Heart right ventricle (tissue), 16 donors: ENCODE measurements at regions not wholly inside any gene's neighbourhood (a gene's known extent, or its start where the extent isn't known, plus 50 kb on each side); places are given as distances from the start of the nearest gene placed in this dataset.

Experiments used
- ATAC-seq, 8 donors: fragments of 200-7000 bp; cut with Tn5 transposase; one replicate each; pipeline ENCODE4 v1.9.1; 2020; ENCODE audit warnings: mild to moderate bottlenecking in 8 of 8, moderate library complexity in 8 of 8, moderate number of reproducible peaks in 1 of 8
- DNase-seq, 2 donors: peaks; one replicate each; pipeline ENCODE4 v3.0.0-alpha.2; 2020
- H3K27ac ChIP-seq, 10 donors: fragments of 200-600 bp; sonication (generic) in 2 of 10; one replicate each; pipeline versions ENCODE4 v1.5.0 to v1.8.0; 2020 to 2022; ENCODE audit warnings: mild to moderate bottlenecking in 3 of 10
- H3K27me3 ChIP-seq, 7 donors: fragments of 200-600 bp; one replicate each; pipeline ENCODE4 v1.8.0; 2021 to 2022; ENCODE audit warnings: mild to moderate bottlenecking in 2 of 7
- H3K36me3 ChIP-seq, 9 donors: fragments of 200-600 bp; sonication (generic) in 1 of 9; one replicate each; pipeline versions ENCODE4 v1.5.0 to v1.8.0; 2020 to 2022; ENCODE audit warnings: mild to moderate bottlenecking in 2 of 9
- H3K4me1 ChIP-seq, 9 donors: fragments of 200-600 bp; sonication (generic) in 1 of 9; one replicate each; pipeline versions ENCODE4 v1.5.0 to v1.8.0; 2020 to 2022; ENCODE audit warnings: mild to moderate bottlenecking in 4 of 9
- H3K4me3 ChIP-seq, 10 donors: fragments of 200-600 bp; sonication (generic) in 2 of 10; one replicate each; pipeline versions ENCODE4 v1.5.0 to v1.8.0; 2020 to 2022; ENCODE audit warnings: mild to moderate bottlenecking in 7 of 10, moderate library complexity in 2 of 10
- H3K9me3 ChIP-seq, 11 donors: fragments of 200-600 bp in 10 of 11; sonication (generic) in 2 of 11; one replicate each; pipeline versions ENCODE4 v1.5.0 to v1.8.0; 2013 to 2022; ENCODE audit warnings: mild to moderate bottlenecking in 2 of 11, control low read depth in 1 of 11, moderate library complexity in 1 of 11
- WGBS, 2 donors: extraction: QIAGEN DNeasy Blood & Tissue Kit; methylation state at CpG; one replicate each; pipeline ENCODE4 v1.1.7; 2013; ENCODE audit warnings: inconsistent platforms in 1 of 2; 5-methylcytosine and 5-hydroxymethylcytosine counted together
- intact Hi-C, 10 donors: fragments of 100-400 bp; cut with DNase I; formaldehyde crosslinking; loops; one replicate each; pipeline versions ENCODE4 v1.11.1 to v1.14.2; 2022
- TF ChIP-seq, protein P1 (sequence below), 9 donors: fragments of 200-600 bp; sonication (generic) in 2 of 9; IDR thresholded peaks; one replicate each; pipeline versions ENCODE4 v1.5.0 to v1.8.0; 2021 to 2022; ENCODE audit warnings: antibody characterized with exemption in 9 of 9, mild to moderate bottlenecking in 5 of 9, moderate library complexity in 1 of 9
- donor health status: Arrhythmogenic right ventricular cardiomyopathy.
- donor health status: ischemic (EF 13 %, LVEDD 7.1; RV severe dilation, severe dysfunction).
- donor health status: healthy with polysubstance abuse.
- donor health status: DM: no; HTN: yes; CAD: no.
- donor health status: DM: no; HTN: no; CAD: no.
- donor health status: ischemic (EF 25% LVEDD 6.9; RV normal size, moderate dysfunction).
- donor health status: ischemic (EF 25% LVEDD 5.7; RV mildly dilated, moderate dysfunction).
- donor health status: healthy.
- donor health status: DM: yes; HTN: yes; CAD: no.
- donor health status: Ischemic cardiomyopathy.
- donor health status: ischemic (EF 35%, LVEDD 5.7; RV mildly dilated, moderate dysfunction).
- donor health status: nonischemic (EF 11% LVEDD 7.7; RV severe dilation, severe dysfunction).
- donor health status: DM: yes; HTN: yes; CAD: no.
- donor health status: PGD.
- donor health status: ischemic (EF 29% LVEDD 5.4; RV normal size, mild dysfunction).
- donor health status: nonischemic (EF 23%, LVEDD 6.1; RV moderate dilation, normal function).

DNA sequence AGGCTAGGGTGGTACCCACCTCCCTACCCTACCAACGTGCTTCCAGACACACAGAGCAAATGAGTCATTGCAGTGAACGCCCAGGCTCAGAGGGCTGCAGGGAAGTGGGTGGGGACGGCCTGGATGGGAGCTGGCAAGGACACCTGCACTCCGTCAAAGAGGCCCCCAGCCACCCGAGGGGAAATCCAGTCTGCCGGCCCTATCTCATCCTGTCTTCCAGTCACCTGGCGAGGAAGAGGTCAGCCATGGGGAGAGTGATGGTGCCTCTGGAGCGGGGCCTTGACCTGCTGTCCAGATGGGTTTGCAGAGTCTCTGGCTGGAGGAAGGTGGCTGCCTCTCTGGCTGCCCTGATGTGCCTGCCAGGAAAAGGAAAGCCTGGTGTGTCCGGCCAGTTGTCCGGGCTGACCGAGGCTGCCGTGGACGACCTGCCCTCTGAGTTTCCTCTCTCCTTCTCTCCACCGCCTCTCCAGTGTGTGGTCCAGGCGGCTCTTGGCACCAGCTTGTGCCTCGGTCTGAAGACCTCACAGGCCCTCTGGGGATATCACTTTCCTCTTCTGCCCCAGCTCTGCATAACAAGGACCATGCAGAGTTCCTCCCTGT lies 209.7 kb upstream of the COPS8 start:
- no peaks in the 10 kb centered on the region for H3K9me3 ChIP-seq
- intact Hi-C loops: loop anchor here in 1 of 10 donors (10.0 kb wide), 1 partner anchor 301 kb away; no protein-coding TSS in a partner anchor
- WGBS, 2 donors: 53 to 59% methylated on average over 16 of the region's 16 CpGs
- TF ChIP-seq, protein P1, sequence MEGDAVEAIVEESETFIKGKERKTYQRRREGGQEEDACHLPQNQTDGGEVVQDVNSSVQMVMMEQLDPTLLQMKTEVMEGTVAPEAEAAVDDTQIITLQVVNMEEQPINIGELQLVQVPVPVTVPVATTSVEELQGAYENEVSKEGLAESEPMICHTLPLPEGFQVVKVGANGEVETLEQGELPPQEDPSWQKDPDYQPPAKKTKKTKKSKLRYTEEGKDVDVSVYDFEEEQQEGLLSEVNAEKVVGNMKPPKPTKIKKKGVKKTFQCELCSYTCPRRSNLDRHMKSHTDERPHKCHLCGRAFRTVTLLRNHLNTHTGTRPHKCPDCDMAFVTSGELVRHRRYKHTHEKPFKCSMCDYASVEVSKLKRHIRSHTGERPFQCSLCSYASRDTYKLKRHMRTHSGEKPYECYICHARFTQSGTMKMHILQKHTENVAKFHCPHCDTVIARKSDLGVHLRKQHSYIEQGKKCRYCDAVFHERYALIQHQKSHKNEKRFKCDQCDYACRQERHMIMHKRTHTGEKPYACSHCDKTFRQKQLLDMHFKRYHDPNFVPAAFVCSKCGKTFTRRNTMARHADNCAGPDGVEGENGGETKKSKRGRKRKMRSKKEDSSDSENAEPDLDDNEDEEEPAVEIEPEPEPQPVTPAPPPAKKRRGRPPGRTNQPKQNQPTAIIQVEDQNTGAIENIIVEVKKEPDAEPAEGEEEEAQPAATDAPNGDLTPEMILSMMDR (IDR thresholded peaks at IDR 0.05): no peak
- H3K27ac ChIP-seq: peak overlapping the region in 2 of 10 donors; percentile 9 to 25
- DNase-seq (no peak), ATAC-seq (peak in 7 of 8 donors; percentile 20 to 80 (median 56))
- H3K36me3 ChIP-seq: no peaks in the 10 kb centered on the region
- no peaks in the 10 kb centered on the region for H3K27me3 ChIP-seq
- H3K4me1 ChIP-seq: peaks cover 0 to 28% (median 6%) of the 10 kb centered on the region in 9 donors
- no peak overlapping the region for H3K4me3 ChIP-seq

DNA sequence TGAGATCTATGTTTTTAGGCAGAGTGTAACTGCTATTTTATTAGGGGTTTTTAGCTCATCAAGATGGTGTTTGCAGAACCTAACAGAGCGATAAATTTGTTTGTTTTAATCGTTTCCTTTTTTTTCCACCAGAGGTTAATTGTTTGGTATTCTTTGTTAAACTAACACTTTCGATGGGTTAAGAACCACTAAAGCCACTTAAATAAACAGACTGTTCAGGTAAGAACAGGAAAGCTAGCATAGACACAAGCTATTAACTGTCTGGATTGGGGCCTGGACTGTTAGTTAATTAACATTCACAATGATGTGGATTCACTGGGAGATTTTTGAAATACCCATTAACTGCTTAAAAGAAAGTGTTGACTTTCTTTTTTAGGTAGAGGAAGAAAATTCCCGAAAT lies 209.0 kb upstream of the COPS8 start:
- H3K9me3 ChIP-seq: no peaks in the 10 kb centered on the region
- 90 to 91% methylated on average over 4 of the region's 4 CpGs for WGBS, 2 donors
- peaks cover 0 to 22% (median 6%) of the 10 kb centered on the region in 9 donors for H3K4me1 ChIP-seq
- ATAC-seq (no peak), DNase-seq (no peak)
- no peak overlapping the region for H3K4me3 ChIP-seq
- no peaks in the 10 kb centered on the region for H3K36me3 ChIP-seq
- no peaks in the 10 kb centered on the region for H3K27me3 ChIP-seq
- intact Hi-C loops: loop anchor here in 1 of 10 donors (10.0 kb wide), 1 partner anchor 302 kb away; no protein-coding TSS in a partner anchor
- TF ChIP-seq, protein P1 (IDR thresholded peaks at IDR 0.05): no peak
- H3K27ac ChIP-seq: no peak overlapping the region

DNA sequence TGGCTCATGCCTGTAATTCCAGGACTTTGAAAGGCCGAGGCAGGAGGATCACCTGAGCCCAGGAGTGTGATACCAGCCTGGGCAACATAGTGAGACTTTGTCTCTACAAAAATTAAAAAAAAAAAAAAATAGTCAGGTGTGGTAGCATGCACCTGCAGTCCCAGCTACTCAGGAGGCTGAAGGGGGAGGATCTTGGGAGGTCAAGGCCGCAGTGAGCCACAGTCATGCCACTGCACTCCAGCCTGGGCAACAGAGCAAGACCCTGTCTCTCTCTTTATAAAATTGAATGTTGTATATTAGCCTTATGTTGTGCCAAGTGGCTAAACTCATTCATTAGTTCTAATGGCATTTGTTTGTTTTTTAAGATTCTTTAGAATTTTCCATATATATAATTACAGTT lies 207.7 kb upstream of the COPS8 start:
- TF ChIP-seq, protein P1 (IDR thresholded peaks at IDR 0.05): no peak
- Histone ChIP-seq H3K27me3 (no peaks in the 10 kb centered on the region), H3K4me3 (no peak overlapping the region), H3K9me3 (no peaks in the 10 kb centered on the region), H3K27ac (no peak overlapping the region), H3K36me3 (no peaks in the 10 kb centered on the region), H3K4me1 (peaks cover 0 to 15% (median 4%) of the 10 kb centered on the region in 9 donors)
- intact Hi-C loops: loop anchor here in 1 of 10 donors (10.0 kb wide), 1 partner anchor 303 kb away; no protein-coding TSS in a partner anchor
- ATAC-seq (no peak), DNase-seq (no peak)
- WGBS, 2 donors: 95 to 100% methylated on average over 2 of the region's 2 CpGs

DNA sequence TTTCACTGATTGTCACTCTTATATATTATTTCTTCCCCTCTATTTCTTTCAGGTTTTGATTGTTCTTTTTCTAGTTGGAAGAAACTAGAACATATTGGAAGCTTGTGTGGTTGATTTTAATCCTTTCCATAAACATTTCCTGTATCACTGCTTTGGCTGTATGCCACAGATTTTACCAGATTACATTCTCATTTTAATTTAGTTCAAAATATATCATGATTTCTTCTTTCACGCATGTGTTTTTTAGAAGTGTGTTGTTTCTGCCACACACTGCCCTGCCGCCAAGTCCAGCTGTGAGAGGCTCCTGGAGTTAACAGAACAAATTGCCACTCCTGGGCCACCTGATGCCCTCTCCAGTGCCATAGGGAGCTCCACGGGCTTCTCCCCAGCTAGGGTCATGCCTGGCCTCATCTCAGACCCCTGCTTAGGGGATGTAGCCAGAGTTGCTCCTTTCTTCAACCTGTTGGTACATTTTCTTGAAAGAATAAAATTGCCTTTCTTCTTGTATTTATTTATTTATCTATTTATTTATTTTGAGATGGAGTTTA lies 206.2 kb upstream of the COPS8 start:
- no peak for ATAC-seq
- H3K4me3 ChIP-seq: no peak overlapping the region
- WGBS, 2 donors: 77 to 82% methylated on average over 3 of the region's 3 CpGs
- H3K4me1 ChIP-seq: peaks cover 0 to 15% (median 4%) of the 10 kb centered on the region in 9 donors
- no peak for DNase-seq
- TF ChIP-seq, protein P1 (IDR thresholded peaks at IDR 0.05): no peak
- H3K9me3 ChIP-seq: no peaks in the 10 kb centered on the region
- intact Hi-C loops: loop anchor here in 1 of 10 donors (10.0 kb wide), 1 partner anchor 305 kb away; no protein-coding TSS in a partner anchor
- no peaks in the 10 kb centered on the region for H3K27me3 ChIP-seq
- no peak overlapping the region for H3K27ac ChIP-seq
- H3K36me3 ChIP-seq: no peaks in the 10 kb centered on the region
